HG02763 (cell line): ENCODE measurements at regions not wholly inside any gene's neighbourhood (a gene's known extent, or its start where the extent isn't known, plus 50 kb on each side); places are given as distances from the start of the nearest gene placed in this dataset.

Source experiments
- ATAC-seq: cut with Tn5 transposase; IDR thresholded peaks from one replicate; pipeline ENCODE4 v1.9.1; 2021; ENCODE audit warnings: mild to moderate bottlenecking, moderate library complexity; ENCODE audit not compliant: unreplicated experiment

DNA sequence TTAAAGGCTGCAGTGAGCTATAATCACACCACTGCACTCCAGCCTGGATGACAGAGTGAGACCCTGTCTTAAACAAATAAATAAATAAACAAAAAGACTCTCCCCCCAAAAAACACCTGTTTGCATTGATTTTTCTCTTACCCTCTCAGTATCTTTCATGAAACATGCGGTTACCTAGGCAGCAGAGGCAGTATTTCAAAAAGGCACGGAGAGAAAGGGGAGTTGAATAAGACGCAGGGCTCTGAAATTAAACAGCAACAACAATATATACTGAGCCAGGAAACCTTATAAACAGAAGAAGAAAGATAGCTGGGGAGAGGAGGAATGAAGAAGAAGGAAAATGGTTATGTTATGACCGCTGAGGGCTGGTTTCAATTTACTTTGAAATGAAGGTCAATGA, 277.6 kb downstream of the BTG1 start:
- no peak for ATAC-seq

DNA sequence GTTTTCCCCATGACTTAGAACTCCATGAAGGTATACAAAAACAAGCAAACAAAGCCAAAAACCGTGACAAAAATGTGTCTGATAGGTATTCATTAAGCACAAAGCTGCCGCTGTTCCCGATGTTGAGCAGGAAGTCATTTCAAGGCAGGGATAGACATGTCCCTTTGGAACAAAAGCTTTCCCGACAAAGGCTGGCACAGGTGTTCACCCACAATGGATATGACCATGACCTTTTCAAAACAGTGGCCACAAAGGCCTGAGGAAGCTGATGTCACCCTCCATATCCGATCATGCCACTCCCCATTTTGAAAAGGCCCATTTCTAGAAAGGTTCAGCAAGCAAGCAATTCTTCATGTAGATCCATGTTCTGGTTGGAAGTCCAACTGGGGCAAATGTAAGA, 279.1 kb downstream of the BTG1 start:
- no peak for ATAC-seq

DNA sequence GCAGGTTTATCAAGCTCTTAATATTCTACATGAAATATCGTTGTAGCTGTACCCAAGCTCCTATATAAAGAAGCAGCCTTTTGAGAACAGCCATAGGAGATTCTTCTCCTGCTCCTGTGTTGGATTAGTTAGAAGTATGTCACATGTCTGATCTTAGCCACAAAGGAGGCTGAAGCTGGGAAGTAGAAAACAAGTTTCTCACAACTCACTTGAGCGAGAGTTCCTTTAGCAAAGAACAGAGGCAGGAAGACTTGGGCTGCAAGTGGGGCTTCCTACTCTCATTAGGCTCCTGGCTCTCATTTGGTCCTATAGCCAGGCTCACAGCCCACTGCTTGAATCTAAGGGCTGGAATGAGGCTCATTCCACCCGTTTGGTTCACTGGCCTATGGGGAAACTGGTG, 281.9 kb downstream of the BTG1 start:
- no peak for ATAC-seq

DNA sequence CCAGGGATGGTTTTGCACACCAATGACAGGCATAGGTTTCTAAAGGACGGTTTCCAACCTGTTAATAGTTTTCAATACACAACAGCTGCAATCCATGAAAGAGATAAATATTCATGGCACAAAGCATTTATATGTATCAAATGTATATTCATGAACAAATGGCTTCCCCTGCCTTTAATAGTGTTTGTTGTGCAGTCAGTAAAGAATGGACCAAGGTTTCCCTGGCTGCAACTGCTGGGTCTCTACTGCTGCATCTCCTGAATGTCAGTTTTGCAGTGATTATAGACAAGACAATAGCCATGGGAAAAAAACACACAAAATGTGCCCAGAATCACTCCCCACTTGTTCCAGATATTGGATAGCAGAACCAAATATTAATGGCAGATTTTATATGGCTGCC, 284.1 kb downstream of the BTG1 start:
- ATAC-seq: no peak

DNA sequence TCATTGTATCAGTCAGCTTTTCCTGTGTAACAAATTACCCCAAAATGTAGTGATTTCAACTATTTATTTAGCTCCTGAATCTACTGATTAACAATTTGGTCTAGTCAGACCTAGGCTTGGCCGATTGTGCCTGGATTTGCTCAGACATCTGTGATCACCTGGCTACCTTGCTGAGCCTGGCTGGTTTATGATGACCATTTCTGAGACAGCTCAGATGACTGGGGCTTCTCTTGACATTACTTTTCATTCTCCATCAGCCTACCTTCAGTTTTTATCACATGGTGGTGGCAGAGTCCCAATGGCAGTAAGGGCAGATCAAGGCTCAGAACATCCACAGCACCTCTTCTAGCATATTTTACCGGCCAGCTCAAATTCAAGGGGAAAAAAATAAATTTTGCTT, 286.3 kb downstream of the BTG1 start:
- no peak for ATAC-seq

DNA sequence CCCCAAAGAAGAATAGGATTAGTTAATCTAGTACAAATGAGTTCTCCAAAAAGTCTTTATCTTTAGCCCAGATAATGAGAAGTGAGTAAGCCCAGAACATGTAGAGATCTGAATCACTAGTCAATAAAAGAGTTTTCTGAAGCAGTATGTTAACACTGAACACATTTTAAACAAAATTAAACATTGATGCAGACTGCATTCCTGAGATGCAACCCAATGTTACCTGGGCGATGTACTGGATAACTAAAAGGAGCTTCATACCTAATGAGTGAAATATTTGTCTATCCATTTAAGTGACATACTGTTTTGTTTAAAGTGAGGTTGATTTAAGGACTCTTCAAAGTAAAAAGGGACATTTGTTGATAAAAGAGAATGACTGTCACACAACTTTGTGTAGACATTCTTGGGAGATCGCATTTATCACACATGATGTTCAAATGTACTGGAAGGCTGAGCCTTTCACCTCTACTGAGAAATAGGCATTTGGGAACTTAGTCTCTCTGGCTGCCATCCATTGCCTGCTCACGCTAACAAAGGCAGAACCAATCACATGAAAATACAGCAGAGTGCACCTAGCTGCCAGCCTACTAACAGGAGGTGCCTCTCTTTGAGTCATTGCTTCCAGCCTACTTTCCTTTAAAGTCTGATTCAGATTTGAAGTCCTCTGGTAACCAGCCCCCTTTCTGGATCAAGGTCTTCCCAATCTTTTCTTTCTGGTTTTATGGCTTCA, 287.7 kb downstream of the BTG1 start:
- ATAC-seq: no peak

DNA sequence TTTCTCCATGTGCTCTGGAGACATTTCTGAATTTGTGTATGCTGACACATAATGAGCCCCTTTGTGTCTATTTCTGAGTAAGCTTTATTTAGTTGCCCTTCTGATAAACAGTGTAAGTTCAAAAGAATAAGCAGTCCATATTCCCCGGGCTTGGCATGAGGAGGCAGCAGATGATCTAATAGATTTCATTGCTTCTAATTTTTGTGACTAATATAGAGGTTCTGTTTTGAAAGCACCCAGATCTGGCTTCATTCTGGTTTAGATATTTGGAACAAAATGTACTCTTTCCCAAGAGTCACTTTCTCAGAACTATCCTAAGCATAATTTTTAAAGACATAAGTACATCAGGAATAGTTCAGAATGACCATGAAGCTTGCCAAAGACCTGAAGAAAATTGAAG, 290.9 kb downstream of the BTG1 start:
- no peak for ATAC-seq

DNA sequence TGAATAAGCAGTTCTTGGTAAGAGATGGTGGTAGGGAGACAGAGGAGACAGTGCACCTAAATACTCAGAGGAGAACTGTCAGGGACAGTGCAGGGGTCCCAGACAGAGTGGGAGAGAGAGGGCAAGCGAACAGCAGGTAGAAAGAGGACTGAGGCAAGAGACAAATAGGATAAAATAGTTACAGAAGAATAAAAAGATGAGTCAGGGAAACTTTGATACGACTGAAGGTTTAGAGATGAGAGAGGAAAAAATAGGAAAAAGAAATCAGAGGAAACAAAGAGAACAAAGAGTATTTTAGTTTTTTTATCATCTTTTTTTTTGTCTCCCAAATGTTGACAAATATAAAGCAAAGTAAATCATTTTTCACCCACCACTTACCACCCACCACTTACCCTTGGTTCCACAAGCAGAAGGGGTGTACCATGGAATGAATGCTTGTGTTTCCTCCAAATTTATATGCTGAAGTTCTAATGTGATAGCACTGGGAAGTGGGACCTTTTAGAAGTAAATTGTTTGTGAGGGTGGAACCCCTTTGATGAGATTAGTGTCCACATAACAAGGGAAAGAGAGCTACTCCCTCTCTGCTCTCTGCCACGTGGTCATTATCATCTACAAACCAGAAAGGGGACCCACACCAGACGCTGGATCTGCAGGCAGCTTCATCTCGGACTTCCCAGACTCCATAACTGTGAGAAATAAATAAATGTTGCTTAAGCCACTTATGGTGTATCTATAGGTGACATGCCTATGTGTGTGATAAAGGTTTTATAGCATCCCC, 292.1 kb downstream of the BTG1 start:
- no peak for ATAC-seq

DNA sequence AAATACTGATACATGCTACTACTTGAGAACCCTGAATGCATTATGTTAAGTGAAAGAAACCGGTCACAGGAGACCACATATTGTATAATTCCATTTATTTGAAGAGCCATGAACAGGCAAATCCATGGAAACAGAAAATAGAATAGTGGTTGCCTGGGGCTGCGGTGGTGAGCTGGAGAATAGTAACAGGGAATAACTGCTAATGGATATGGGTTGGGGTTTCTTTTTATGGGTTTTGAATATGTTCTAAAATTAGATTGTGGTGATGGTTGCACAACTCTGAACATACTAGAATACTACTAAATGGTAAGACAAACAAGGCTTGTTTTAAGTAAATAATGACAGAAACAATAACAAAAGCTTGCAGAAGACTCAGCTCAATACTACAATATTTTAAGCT, 293.0 kb downstream of the BTG1 start:
- no peak for ATAC-seq

DNA sequence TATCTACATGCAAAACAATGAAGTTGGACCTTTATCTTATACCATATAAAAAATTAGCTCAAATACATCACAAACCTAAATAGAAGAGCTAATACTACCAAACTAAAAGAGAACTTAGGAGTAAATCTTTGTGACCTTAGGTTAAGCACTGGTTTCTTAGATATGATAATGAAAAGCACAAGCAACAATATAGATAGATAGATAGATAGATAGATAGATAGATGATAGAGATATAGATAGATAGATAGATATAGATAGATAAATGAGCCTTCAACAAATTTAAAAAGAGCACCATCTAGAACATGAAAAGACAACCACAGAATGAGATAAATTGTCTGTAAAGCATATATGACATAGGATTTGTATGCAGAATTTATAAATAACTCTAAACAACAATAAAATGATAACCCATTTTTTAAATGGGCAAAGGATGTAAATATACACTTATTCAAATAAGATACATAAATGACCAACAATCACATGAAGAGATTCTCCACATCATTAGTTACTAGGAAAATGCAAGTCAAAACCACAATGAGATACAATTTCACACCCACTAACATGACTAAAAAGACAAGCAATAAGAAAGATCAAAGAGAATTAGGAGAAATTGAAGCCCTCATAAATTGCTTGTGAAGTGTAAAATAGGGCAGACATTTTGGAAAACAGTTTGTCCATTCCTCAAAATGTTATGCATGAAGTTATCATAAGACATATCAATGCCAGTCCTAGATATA, 293.7 kb downstream of the BTG1 start:
- no peak for ATAC-seq

DNA sequence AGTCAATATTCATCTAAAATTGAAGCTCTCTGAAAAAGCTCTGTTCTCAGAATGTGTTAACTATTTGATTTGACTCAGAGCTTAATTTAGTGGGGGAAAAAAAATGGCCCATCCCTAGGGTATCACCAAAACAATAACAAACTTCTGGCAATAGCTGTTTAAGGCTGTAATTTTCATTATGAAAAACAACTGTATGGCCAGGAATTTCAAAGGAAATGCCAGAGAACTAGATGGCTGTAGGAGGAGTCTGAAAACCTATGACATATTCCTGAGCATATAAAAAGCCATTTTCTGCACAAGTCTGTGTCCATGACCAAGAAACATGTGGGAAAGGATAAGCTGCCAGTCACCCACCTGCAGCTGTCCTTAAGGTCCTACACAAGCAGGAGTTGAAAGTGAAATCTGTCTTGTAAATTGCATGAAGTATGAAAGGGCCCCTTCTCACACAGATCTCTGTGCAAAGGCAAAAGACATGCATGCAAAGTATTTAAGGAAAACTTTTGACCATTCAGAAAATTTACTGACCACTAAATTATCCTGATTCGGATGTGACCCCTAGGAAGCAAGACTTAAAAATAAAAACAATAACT, 299.1 kb downstream of the BTG1 start:
- no peak for ATAC-seq

DNA sequence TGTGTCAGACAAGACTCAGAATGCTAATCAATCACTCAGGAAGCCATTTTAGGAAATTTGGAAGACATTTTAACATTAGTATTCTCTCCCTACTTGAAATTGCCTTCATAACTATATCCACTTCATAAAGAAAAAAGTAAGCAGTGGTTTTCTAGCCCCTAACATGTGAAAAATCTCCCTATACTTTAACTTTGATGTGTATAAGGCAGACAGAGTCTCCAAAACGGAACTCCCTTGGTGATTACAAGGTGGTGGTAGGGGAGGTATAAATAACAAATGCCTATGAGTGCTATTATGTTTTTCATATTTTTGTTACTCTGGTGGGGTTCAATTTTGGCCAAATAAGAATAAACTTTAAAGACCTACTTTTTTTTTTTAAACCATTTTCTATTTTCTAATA, 300.3 kb downstream of the BTG1 start:
- no peak for ATAC-seq

DNA sequence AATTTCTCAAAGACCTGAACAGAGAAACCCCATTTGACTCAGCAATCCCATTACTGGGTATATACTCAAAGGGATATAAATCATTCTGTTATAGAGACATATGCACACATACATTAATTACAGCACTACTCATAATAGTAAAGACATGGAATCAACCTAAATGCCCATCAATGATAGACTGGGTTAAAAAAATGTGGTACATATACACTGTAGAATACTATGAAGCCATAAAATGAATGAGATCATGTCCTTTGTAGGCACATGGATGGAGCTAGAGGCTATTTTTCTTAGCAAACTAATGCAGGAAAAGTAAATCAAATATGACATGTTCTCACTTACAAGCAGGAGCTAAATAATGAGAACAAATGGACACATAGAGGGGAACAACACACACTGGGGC, 303.8 kb downstream of the BTG1 start:
- ATAC-seq: no peak

DNA sequence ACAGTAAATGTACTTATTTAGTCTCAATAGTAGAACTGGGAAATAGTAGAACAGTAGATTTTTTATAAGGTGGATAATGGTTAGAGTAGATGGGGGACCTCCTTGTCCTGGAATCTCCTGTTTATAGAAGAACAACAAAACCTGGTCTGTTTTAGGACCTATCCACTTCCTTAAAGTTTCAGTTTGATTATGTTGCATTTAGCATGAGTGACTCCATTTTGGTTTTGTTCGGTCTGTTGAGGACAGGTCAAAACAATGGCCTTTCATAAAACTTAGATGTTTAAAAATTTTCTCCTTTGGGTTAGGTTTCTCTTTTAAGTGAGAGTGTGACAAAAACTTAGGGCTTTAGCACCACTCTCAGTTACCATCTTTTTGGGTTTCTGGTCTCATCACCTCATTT, 308.9 kb downstream of the BTG1 start:
- no peak for ATAC-seq

DNA sequence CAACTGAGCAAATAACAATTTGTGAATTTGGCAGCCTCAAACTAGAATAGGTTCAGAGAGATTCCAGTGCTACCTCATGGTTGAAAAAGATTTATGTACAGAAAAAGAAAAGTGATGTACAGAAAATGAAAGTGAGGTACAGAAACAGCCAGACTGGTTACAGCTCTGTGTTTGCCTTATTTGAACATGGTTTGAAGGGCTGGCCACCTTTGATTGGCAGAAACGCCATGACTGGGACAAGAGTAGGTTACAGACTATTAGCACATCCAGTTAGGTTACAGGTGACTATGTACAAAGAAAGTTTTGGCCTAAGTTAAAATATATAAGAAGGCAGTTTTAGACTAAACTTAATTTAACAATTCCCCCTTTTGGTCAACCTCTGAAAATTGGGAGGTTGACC, 309.4 kb downstream of the BTG1 start:
- ATAC-seq: no peak

DNA sequence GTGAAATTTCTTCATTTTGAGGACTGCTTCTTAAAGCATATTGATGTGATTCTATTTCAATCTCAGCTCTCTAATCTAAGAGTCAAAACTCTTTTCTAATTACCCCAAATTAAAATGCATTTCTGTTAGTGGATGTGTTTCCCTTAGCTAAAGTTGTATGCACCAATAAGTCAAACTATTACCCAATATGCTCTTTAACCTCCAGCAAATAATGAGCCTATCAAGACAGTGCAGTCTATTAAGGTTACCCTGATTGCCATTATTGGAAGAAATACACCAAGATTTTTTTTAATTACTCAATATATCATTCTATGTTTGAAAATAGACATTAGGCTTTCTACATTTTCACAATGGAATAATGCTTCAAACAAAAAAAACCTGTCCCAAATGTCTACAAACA, 310.0 kb downstream of the BTG1 start:
- no peak for ATAC-seq

DNA sequence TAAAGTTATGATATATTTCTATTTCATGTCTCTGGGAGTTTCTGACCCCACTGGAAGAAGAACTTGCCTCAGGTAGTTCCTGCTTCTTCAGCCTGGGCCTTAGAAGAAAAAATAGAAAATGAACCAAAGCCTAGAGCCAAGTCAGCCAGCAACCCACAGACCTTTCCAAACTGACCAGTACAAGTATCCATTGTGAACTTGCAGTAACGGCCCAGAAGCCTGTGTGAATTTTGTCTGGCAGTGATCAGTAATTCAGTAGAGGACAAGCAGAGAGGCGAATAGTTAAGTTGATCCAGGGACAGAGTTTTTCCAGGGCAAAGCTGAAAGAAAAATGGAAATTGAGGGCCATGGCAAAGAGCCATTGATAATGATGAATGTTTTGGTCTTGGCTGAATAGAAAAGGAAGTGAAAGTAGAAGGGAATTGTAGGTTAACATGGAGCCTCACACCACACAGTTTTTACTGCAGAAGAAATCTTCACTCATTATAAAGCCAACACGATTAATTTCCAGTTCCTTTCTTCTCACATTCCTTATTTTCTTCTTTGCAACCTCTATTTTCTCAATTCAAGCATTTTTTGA, 311.8 kb downstream of the BTG1 start:
- ATAC-seq: no peak

DNA sequence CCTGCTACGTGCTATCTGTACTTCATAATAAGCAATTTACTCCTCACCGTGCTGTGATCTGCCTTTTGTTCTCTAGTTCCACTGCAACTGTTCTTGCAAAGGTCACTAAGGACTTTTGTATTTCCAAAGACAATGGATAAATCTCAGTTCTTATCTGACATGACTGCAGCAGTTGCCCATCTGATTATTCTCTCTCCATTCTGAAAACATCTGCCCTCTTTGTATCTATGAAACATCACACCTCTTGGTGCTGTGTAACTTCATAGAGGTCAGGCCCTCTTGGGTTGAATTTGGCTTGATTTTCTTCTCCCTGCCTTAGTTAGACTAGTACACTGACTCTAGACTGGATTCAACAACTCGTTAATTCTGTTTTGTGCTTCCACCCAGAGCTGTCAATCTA, 319.6 kb downstream of the BTG1 start:
- ATAC-seq: no peak

DNA sequence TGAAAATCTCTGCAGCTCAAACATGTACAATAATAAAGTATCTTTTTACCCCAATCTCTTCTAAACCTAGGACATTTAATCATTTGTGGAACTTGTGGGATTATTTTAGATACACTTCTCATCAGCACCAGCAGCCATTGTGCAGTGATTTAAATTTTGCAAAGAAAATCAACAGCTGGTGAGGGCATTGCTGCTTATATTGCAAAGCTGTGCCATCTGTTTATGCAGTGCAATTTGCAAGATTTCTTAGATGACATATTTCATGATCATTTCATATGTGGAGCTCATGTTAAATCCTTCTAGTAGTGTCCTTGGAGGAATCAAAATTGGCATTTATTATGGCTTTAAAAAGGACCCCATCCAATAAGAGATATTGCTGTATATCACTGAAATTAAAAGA, 320.7 kb downstream of the BTG1 start:
- no peak for ATAC-seq

DNA sequence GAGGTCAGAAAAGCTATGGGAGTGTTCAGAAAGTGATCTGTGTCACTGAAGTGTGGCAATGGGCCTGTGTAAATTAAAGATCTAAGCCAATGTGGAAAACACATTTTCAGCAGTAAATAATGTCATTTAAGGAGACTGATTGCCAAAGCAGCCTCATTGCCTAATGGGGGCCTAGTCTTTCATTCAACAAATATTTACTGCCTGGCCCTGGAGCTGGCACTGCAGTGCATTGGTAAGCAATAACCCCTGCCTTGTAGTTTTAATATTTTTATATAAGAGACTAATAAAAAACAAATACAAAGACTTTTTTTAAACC, 326.6 kb downstream of the BTG1 start:
- no peak for ATAC-seq
